ENCODE measurements at regions not wholly inside any gene's neighbourhood (a gene's known extent, or its start where the extent isn't known, plus 50 kb on each side); places are given as distances from the start of the nearest gene placed in this dataset.

DNA sequence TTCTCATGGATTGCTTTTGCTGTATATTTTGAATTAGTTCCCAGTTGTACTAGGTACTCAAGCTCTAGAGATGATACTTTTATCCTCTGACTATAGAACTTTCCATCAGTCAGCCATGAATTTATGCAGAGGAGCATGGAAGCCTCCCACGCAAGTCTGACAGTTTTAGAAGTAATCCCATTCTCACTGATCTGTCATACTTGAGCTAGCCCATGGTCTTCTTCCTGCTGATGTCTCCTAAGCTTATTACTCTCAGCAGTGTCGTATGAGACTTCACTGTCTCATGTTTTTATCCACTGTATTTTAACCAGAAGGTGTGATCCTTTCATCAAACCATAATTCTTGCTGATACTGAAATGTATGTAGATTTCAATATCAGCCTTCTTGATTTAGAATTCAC is 715.2 kb upstream of the MARCKS start:
- Histone ChIP-seq H3K4me3 (no peak overlapping the region), H3K9me3 (no peaks in the 10 kb centered on the region), H3K36me3 (no peaks in the 10 kb centered on the region), H3K27me3 (no peaks in the 10 kb centered on the region), H3K4me1 (no peaks in the 10 kb centered on the region), H3K27ac (no peak overlapping the region)
- TF ChIP-seq, protein P1, sequence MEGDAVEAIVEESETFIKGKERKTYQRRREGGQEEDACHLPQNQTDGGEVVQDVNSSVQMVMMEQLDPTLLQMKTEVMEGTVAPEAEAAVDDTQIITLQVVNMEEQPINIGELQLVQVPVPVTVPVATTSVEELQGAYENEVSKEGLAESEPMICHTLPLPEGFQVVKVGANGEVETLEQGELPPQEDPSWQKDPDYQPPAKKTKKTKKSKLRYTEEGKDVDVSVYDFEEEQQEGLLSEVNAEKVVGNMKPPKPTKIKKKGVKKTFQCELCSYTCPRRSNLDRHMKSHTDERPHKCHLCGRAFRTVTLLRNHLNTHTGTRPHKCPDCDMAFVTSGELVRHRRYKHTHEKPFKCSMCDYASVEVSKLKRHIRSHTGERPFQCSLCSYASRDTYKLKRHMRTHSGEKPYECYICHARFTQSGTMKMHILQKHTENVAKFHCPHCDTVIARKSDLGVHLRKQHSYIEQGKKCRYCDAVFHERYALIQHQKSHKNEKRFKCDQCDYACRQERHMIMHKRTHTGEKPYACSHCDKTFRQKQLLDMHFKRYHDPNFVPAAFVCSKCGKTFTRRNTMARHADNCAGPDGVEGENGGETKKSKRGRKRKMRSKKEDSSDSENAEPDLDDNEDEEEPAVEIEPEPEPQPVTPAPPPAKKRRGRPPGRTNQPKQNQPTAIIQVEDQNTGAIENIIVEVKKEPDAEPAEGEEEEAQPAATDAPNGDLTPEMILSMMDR (IDR thresholded peaks at IDR 0.05): no peak
- TF ChIP-seq POLR2A (IDR thresholded peaks at IDR 0.05): no peak
- DNase-seq: no peak

DNA sequence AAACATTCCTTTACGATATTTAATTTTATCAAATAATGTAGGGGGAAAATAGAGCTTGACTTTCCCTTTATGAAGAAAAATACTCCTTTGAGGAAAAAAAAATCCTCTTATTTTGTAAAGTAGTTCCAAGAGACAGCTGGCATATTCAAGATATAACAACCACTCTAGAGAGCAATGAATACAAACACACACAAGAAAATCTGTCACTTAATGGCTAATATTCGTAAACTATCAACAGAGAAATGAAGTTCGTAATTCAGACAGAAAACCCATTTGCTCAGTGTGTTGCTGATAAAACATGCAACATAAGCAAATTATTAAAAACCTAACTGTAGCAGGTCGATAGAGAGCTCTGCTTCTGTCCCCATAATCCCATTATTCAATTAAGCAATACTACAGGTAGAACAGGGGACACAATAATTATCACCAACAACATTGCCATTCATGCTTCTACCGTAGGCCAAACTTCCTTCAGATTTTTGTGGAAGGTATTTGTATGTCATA is 714.4 kb upstream of the MARCKS start:
- Histone ChIP-seq H3K4me3 (no peak overlapping the region), H3K27ac (no peak overlapping the region), H3K27me3 (no peaks in the 10 kb centered on the region), H3K9me3 (no peaks in the 10 kb centered on the region), H3K36me3 (no peaks in the 10 kb centered on the region), H3K4me1 (no peaks in the 10 kb centered on the region)
- DNase-seq: no peak
- TF ChIP-seq, protein P1 (IDR thresholded peaks at IDR 0.05): no peak
- no peak for TF ChIP-seq POLR2A (IDR thresholded peaks at IDR 0.05)

DNA sequence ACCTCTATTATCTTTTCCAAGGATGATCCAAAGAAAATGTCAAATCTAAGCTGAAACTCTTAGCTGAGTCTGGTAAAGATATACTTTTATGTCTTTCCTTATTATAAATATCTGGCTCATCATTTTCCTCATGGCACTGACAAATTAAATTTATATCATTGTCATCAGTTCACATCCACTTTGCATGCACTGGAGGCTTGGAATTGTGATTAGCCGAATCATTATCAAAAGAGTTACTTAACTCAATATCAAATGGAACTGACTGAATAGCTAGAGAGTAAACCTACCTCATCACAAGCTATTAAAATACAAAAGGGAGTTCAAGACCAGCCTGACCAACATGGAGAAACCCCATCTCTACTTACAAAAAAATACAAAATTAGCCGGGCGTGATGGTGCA is 713.9 kb upstream of the MARCKS start:
- Histone ChIP-seq H3K36me3 (no peaks in the 10 kb centered on the region), H3K4me1 (no peaks in the 10 kb centered on the region), H3K9me3 (no peaks in the 10 kb centered on the region), H3K27me3 (no peaks in the 10 kb centered on the region), H3K27ac (no peak overlapping the region), H3K4me3 (no peak overlapping the region)
- TF ChIP-seq, protein P1 (IDR thresholded peaks at IDR 0.05): no peak
- TF ChIP-seq POLR2A (IDR thresholded peaks at IDR 0.05): no peak
- DNase-seq: no peak

DNA sequence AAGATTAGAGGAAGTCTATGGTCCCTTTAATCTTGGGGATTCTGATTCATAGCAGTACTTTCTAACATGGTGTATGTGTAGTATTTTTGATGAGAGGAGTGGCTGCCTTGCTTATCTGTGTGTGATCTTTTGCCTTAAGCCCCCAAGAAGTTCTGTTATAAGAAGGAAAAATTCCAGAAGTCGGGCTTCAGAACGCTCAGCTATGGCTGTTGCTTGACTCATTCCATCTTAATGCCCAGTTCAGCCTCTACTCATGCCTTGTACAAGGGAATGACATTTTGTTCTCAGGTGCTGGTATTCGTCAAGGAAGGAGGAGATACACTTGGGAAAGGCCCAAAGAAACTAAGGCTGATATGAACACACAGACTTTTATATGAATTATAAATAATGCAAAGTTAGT is 713.0 kb upstream of the MARCKS start:
- TF ChIP-seq, protein P1 (IDR thresholded peaks at IDR 0.05): no peak
- no peaks in the 10 kb centered on the region for H3K27me3 ChIP-seq
- H3K36me3 ChIP-seq: no peaks in the 10 kb centered on the region
- no peak overlapping the region for H3K4me3 ChIP-seq
- no peaks in the 10 kb centered on the region for H3K4me1 ChIP-seq
- H3K9me3 ChIP-seq: no peaks in the 10 kb centered on the region
- DNase-seq: no peak
- no peak overlapping the region for H3K27ac ChIP-seq

DNA sequence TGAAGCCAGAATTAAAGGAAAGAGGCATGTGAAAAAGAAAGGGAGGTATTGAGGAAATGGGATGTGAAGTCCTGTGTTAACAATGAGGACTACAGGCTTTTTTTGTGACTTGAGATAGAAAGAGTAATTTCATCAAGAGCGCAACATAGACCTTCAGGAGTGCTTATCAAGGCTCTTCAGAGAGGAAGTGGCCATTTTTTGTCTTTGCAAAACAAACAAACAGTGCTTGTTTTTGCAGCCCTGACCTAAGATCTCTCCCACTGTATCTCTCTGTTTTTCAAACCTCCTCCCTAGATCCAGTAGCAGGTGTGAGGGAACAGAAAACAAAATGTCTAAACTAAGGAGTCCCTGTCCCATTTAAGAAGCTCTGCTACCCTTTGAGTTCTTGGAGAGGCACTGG is 710.3 kb upstream of the MARCKS start:
- TF ChIP-seq, protein P1 (IDR thresholded peaks at IDR 0.05): no peak
- no peak for TF ChIP-seq POLR2A (IDR thresholded peaks at IDR 0.05)
- Histone ChIP-seq H3K4me3 (no peak overlapping the region), H3K4me1 (no peaks in the 10 kb centered on the region), H3K27ac (no peak overlapping the region), H3K27me3 (no peaks in the 10 kb centered on the region), H3K36me3 (no peaks in the 10 kb centered on the region), H3K9me3 (no peaks in the 10 kb centered on the region)
- DNase-seq: no peak

DNA sequence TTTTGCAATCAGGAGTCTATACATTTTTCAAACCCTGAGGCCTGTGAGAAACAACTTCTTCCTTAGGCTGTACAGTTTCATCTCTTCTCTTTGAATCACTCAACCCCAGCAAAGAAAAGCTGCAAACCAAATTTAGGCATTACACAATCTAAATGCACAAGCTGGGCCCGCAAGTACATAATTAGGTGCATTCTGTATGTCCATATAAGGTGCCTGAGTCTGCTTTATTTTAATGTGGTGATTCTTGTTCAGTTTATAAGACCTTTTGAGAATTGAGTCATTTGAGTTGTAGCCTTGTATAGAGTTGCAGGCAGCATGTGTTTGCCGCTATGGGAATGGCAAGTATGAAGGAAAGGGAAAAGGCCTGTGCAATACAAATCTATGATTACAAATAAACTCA is 709.6 kb upstream of the MARCKS start:
- H3K27me3 ChIP-seq: no peaks in the 10 kb centered on the region
- DNase-seq: no peak

More for the DNA sequence above, 709.6 kb upstream of the MARCKS start:
- no peak overlapping the region for H3K27ac ChIP-seq
- no peaks in the 10 kb centered on the region for H3K36me3 ChIP-seq
- H3K4me3 ChIP-seq: no peak overlapping the region
- H3K4me1 ChIP-seq: no peaks in the 10 kb centered on the region
- no peak for TF ChIP-seq POLR2A (IDR thresholded peaks at IDR 0.05)
- TF ChIP-seq, protein P1 (IDR thresholded peaks at IDR 0.05): no peak
- no peaks in the 10 kb centered on the region for H3K9me3 ChIP-seq
